ENCODE measurements at regions not wholly inside any gene's neighbourhood (a gene's known extent, or its start where the extent isn't known, plus 50 kb on each side); places are given as distances from the start of the nearest gene placed in this dataset.

DNA sequence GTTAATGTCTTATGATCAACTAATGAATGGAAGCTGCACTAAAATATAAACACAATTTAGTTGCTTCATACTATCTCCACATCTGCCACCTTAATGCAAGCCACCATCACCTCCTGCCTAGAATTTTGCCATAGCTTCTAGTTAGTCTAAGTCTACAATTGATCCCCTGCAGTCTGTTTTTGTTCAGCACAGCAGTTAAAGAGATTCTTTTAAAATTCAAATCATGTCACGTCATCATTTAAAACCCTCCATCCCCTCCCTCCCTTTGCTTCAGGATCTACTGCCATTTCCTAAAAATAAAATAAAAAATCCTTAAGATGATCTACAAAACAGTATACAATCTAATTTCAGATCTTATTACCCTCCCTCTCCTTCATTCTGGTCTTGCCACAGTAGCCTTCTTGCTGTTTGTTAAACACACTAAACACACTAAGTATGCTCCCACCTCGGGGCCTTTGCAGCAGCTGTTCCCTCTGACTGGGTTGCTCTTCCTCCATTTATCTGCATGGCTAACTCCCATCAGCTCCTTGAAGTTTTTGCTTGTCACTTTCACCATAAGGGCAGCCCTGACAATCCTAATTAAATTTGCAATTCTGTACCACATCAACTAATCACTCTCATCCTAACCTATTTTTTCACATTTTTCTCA is 97.0 kb upstream of the FOXP2 start:
- TF ChIP-seq, protein P1, sequence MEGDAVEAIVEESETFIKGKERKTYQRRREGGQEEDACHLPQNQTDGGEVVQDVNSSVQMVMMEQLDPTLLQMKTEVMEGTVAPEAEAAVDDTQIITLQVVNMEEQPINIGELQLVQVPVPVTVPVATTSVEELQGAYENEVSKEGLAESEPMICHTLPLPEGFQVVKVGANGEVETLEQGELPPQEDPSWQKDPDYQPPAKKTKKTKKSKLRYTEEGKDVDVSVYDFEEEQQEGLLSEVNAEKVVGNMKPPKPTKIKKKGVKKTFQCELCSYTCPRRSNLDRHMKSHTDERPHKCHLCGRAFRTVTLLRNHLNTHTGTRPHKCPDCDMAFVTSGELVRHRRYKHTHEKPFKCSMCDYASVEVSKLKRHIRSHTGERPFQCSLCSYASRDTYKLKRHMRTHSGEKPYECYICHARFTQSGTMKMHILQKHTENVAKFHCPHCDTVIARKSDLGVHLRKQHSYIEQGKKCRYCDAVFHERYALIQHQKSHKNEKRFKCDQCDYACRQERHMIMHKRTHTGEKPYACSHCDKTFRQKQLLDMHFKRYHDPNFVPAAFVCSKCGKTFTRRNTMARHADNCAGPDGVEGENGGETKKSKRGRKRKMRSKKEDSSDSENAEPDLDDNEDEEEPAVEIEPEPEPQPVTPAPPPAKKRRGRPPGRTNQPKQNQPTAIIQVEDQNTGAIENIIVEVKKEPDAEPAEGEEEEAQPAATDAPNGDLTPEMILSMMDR (optimal IDR thresholded peaks at IDR 0.05 in 1 of 3, IDR thresholded peaks at IDR 0.05 in 1 of 3, conservative IDR thresholded peaks at IDR 0.05 in 1 of 3; ENCODE audit: extremely low read depth in 1 of 3, insufficient read depth in 2 of 3, low read length in 3 of 3), result no peak
- TF ChIP-seq EZH2 (IDR thresholded peaks at IDR 0.05; ENCODE audit: low read length), result no peak

Measured in keratinocyte (primary cell).